HG03457 (cell line): ENCODE measurements at regions not wholly inside any gene's neighbourhood (a gene's known extent, or its start where the extent isn't known, plus 50 kb on each side); places are given as distances from the start of the nearest gene placed in this dataset.
A peak's percentile ranks its signal among the peaks of the same experiment; 100 is the strongest.

Experiments
- ATAC-seq: cut with Tn5 transposase; IDR thresholded peaks from one replicate; pipeline ENCODE4 v1.9.1; 2021; ENCODE audit warnings: moderate number of reproducible peaks; ENCODE audit not compliant: unreplicated experiment

- no peak for ATAC-seq
Measured at GRCh38 chr6:91506509-91506908, 919.6 kb upstream of the MAP3K7 start.

GRCh38 chr6:91505199-91505598, 918.3 kb upstream of the MAP3K7 start:
- no peak for ATAC-seq

GRCh38 chr6:91501930-91502329, 915.1 kb upstream of the MAP3K7 start:
- ATAC-seq, result no peak

- ATAC-seq, result no peak
Measured at GRCh38 chr6:91500689-91501303, 913.9 kb upstream of the MAP3K7 start.

GRCh38 chr6:91498576-91498975, 911.7 kb upstream of the MAP3K7 start:
- no peak for ATAC-seq

- no peak for ATAC-seq
Measured at GRCh38 chr6:91497770-91498169, 910.9 kb upstream of the MAP3K7 start.

GRCh38 chr6:91490671-91491301, 903.9 kb upstream of the MAP3K7 start:
- ATAC-seq, result no peak

GRCh38 chr6:91487696-91488392, 901.0 kb upstream of the MAP3K7 start:
- no peak for ATAC-seq

- peak; percentile 34 for ATAC-seq
Measured at GRCh38 chr6:91486200-91486599, 899.3 kb upstream of the MAP3K7 start.

- no peak for ATAC-seq
Measured at GRCh38 chr6:91485047-91485446, 898.2 kb upstream of the MAP3K7 start.

- ATAC-seq, result peak; percentile 40
Measured at GRCh38 chr6:91483415-91484105, 896.7 kb upstream of the MAP3K7 start.

GRCh38 chr6:91482498-91482897, 895.6 kb upstream of the MAP3K7 start:
- peak; percentile 83 for ATAC-seq

GRCh38 chr6:91480402-91480801, 893.5 kb upstream of the MAP3K7 start:
- no peak for ATAC-seq

GRCh38 chr6:91477688-91478087, 890.8 kb upstream of the MAP3K7 start:
- no peak for ATAC-seq

- peak; percentile 69 for ATAC-seq
Measured at GRCh38 chr6:91476000-91476399, 889.1 kb upstream of the MAP3K7 start.

- no peak for ATAC-seq
Measured at GRCh38 chr6:91465393-91465792, 878.5 kb upstream of the MAP3K7 start.

- ATAC-seq, result no peak
Measured at GRCh38 chr6:91464718-91465117, 877.8 kb upstream of the MAP3K7 start.

- peak; percentile 75 for ATAC-seq
Measured at GRCh38 chr6:91464201-91464600, 877.3 kb upstream of the MAP3K7 start.

GRCh38 chr6:91462241-91462640, 875.4 kb upstream of the MAP3K7 start:
- no peak for ATAC-seq

- ATAC-seq, result no peak
Measured at GRCh38 chr6:91453224-91453878, 866.5 kb upstream of the MAP3K7 start.

- ATAC-seq, result no peak
Measured at GRCh38 chr6:91449539-91449938, 862.7 kb upstream of the MAP3K7 start.
